ENCODE measurements at regions not wholly inside any gene's neighbourhood (a gene's known extent, or its start where the extent isn't known, plus 50 kb on each side); places are given as distances from the start of the nearest gene placed in this dataset.

- H3K4me3 ChIP-seq (ENCODE audit: low read depth in 2 of 2, low read length in 2 of 2) = no peak overlapping the region
- H3K4me1 ChIP-seq (ENCODE audit: control insufficient read depth, insufficient read depth, low read length) = no peaks in the 10 kb centered on the region
- ChIA-PET POLR2A (no interaction called here), CTCF (no interaction called here)
- BruUV-seq (replicated peaks) = no TSS peak
- H3K27me3 ChIP-seq (ENCODE audit: control insufficient read depth, insufficient read depth, low read length) = peaks cover 2% of the 10 kb centered on the region
- in situ Hi-C loops (cut with HindIII; ENCODE audit: low pct_unique_long_range_greater_than_20kb, low sequenced_read_pairs) (no loop called here), intact Hi-C loops (cut with micrococcal nuclease; ENCODE audit: unreplicated experiment) (no loop called here)
- no peaks in the 10 kb centered on the region for H3K36me3 ChIP-seq (ENCODE audit: control insufficient read depth, insufficient read depth, low read length)
- ATAC-seq (no peak), DNase-seq (ENCODE audit: low read depth, low spot score) (no peak)
- TF ChIP-seq TCF7L2 (IDR thresholded peaks at IDR 0.05; ENCODE audit: low read depth, low read length) = peak; percentile 78; the same call in 1 of the 2 replicates
- no peak for TF ChIP-seq POLR2AphosphoS5 (IDR thresholded peaks at IDR 0.05; ENCODE audit: low read depth, low read length)
- no peak for TF ChIP-seq SIN3A (IDR thresholded peaks at IDR 0.05; ENCODE audit: borderline replicate concordance, insufficient read depth, low read depth, low read length)
- no peaks in the 10 kb centered on the region for H3K9me3 ChIP-seq (ENCODE audit: control insufficient read depth, insufficient read depth, low read depth, low read length)
- no peak overlapping the region for H3K27ac ChIP-seq (ENCODE audit: low read length)
Measured at GRCh38 chr6:165963750-165964149, 203.9 kb downstream of the TBXT start.

- in situ Hi-C loops (cut with HindIII; ENCODE audit: low pct_unique_long_range_greater_than_20kb, low sequenced_read_pairs) (no loop called here), intact Hi-C loops (cut with micrococcal nuclease; ENCODE audit: unreplicated experiment) (no loop called here)
- no peaks in the 10 kb centered on the region; the same call in none of the 2 replicates for H3K27me3 ChIP-seq (ENCODE audit: control insufficient read depth, insufficient read depth, low read length)
- no peak overlapping the region for H3K4me3 ChIP-seq (ENCODE audit: low read depth in 2 of 2, low read length in 2 of 2)
- no peaks in the 10 kb centered on the region for H3K4me1 ChIP-seq (ENCODE audit: control insufficient read depth, insufficient read depth, low read length)
- ATAC-seq = no peak
- ChIA-PET POLR2A (no interaction called here), CTCF (no interaction called here)
- TF ChIP-seq TCF7L2 (IDR thresholded peaks at IDR 0.05; ENCODE audit: low read depth, low read length) = no peak
- no peak for TF ChIP-seq SIN3A (IDR thresholded peaks at IDR 0.05; ENCODE audit: borderline replicate concordance, insufficient read depth, low read depth, low read length)
- no peak for TF ChIP-seq REST (IDR thresholded peaks at IDR 0.05; ENCODE audit: insufficient read depth in 1 of 2, low read depth in 2 of 2, low read length in 1 of 2)
- TF ChIP-seq POLR2AphosphoS5 (IDR thresholded peaks at IDR 0.05; ENCODE audit: low read depth, low read length) = no peak
- no peak for TF ChIP-seq CTCF (IDR thresholded peaks at IDR 0.05)
- no peaks in the 10 kb centered on the region for H3K9me3 ChIP-seq (ENCODE audit: control insufficient read depth, insufficient read depth, low read depth, low read length)
- no peaks in the 10 kb centered on the region for H3K36me3 ChIP-seq (ENCODE audit: control insufficient read depth, insufficient read depth, low read length)
- no peak overlapping the region for H3K27ac ChIP-seq (ENCODE audit: low read length)
- no TSS peak for BruUV-seq (replicated peaks)
- no peak for DNase-seq (ENCODE audit: low read depth, low spot score)
Measured at GRCh38 chr6:165962366-165962765, 205.3 kb downstream of the TBXT start.

- H3K4me1 ChIP-seq (ENCODE audit: control insufficient read depth, insufficient read depth, low read length) = no peaks in the 10 kb centered on the region
- H3K27ac ChIP-seq (ENCODE audit: low read length) = no peak overlapping the region
- H3K36me3 ChIP-seq (ENCODE audit: control insufficient read depth, insufficient read depth, low read length) = no peaks in the 10 kb centered on the region
- no TSS peak for BruUV-seq (replicated peaks)
- ChIA-PET CTCF (interaction anchor here (0.5 kb wide), 1 partner anchor 1745 kb away, joined by 10 read pairs; no protein-coding TSS in a partner anchor), POLR2A (no interaction called here)
- in situ Hi-C loops (cut with HindIII; ENCODE audit: low pct_unique_long_range_greater_than_20kb, low sequenced_read_pairs) = no loop called here
- no peak for DNase-seq (ENCODE audit: low read depth, low spot score)
- ATAC-seq = no peak
- no peak for TF ChIP-seq REST (IDR thresholded peaks at IDR 0.05; ENCODE audit: insufficient read depth in 1 of 2, low read depth in 2 of 2, low read length in 1 of 2)
- TF ChIP-seq CTCF (IDR thresholded peaks at IDR 0.05) = no peak
- no peak for TF ChIP-seq SIN3A (IDR thresholded peaks at IDR 0.05; ENCODE audit: borderline replicate concordance, insufficient read depth, low read depth, low read length)
- TF ChIP-seq TCF7L2 (IDR thresholded peaks at IDR 0.05; ENCODE audit: low read depth, low read length) = no peak
- no peak for TF ChIP-seq POLR2AphosphoS5 (IDR thresholded peaks at IDR 0.05; ENCODE audit: low read depth, low read length)
- intact Hi-C loops (cut with micrococcal nuclease; ENCODE audit: unreplicated experiment) = no loop called here
- no peaks in the 10 kb centered on the region for H3K9me3 ChIP-seq (ENCODE audit: control insufficient read depth, insufficient read depth, low read depth, low read length)
- no peak overlapping the region for H3K4me3 ChIP-seq (ENCODE audit: low read depth in 2 of 2, low read length in 2 of 2)
- no peaks in the 10 kb centered on the region; the same call in none of the 2 replicates for H3K27me3 ChIP-seq (ENCODE audit: control insufficient read depth, insufficient read depth, low read length)
Measured at GRCh38 chr6:165961233-165961632, 206.4 kb downstream of the TBXT start.

All from Panc1 (cell line).